GM21390 (cell line): ENCODE measurements at regions not wholly inside any gene's neighbourhood (a gene's known extent, or its start where the extent isn't known, plus 50 kb on each side); places are given as distances from the start of the nearest gene placed in this dataset.

Experiments
- ATAC-seq: cut with Tn5 transposase; IDR thresholded peaks from one replicate; pipeline ENCODE4 v1.9.1; 2021; ENCODE audit not compliant: unreplicated experiment

DNA sequence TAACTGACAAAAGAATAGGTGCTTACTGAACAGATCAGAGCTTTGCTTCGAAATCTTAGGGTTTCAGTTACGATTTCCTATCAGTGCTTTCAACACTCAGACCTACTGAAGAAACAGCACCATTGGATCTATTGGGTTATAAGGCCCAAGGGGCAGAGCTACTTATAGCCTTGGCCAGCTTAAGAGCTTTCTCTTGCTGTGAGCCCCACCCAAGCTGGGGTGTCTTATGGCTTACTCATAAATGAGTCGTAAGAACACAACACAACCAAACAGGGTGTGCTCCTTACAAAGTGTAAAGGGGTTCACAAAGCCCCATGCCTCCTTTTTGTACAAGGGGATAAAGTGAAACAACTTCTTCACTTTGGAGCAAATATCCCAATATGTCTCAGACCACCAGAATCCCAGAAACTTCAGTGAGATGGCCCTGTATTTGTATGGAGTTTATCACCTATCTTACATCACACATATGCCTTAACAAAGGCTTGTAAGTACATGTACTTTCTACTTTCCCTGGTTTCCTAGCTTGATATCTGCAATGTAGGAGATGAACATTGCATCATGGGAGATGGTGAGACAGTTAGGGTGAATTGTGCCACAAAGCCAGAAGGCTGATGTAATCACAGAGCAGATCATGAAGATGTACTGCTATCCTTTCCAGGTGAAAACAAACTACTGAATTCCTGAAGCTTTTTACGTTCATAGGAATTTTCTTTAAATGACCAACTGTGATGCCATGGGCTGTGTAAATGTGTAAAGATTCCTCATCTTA is 115.5 kb upstream of the GLI2 start:
- ATAC-seq = no peak

DNA sequence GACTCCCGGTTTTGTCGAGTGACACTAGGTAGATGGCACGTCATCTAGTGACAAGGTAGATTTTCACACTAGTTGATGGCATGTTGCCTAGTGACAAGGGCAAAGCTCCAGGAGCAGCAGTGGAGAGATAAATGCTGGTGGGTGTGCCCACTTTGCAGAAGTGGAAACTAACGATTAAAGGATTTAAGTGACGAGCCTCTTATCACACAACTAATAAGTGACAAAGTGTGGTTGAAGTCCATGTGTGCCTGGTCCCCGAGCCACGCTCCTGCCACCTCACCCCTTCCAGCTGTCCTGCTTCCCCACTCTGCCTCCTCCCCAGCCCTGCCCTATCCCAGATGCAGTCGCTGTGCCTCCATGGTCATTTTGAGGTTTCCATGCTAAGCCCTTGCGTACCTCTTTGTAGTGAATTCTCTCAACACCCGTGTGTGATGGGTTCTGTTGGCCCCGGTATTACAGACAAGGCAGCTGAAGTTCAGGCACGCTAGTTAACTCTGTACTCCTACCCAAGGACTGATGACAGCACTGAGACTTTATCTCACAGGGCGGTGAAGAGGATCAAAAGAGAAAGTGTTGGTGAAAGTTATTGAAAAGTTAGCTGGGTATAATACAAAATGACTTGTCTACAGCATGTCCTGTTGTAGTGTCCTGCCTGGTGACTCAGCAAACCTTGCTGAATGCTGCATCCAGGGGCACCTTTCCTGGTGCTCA is 113.4 kb upstream of the GLI2 start:
- ATAC-seq = no peak

DNA sequence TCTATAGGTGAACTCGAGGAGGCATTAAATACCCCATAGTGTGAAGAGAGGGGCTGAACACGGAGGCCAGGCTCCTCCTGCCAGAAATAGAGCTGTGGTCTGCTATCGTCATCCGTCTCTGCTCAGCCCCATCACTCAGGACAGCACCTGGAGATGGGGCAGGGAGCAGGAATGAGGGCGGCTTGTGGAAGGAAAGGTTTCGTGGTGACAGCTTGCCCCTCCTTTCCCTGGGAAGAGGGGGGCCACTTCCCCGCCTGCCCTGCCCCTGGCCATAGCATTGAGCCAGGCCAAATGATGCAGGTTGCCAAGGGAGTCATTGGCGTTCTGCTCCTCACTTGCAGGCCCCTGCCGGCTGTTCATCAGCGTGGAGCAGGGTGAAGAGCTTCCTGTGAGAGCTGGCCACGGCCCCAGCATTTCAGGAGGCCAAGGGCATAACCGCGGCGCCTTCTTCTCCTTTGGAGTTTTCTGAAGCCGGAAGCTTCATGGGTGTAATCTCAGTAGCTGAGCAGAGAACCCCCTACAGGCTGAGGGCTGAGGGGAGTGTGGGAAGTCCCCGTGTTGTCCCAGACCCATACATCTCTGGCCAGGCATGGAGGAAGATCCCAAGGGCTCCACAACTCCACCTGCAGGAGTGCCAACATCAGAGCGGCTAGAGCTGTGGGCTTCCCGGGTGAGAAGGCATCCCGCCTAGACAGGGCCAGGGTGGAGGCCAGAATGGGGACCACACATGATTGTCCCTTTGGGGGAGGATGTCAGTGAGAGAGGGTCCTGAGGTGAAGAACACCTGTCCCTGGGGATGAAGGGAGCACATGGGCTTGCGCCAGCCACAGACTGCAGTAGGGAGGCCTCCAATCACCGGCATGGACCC is 112.5 kb upstream of the GLI2 start:
- ATAC-seq = no peak

- ATAC-seq = no peak
These were observed 111.5 kb upstream of the GLI2 start for GRCh38 chr2:120624061-120624737.

DNA sequence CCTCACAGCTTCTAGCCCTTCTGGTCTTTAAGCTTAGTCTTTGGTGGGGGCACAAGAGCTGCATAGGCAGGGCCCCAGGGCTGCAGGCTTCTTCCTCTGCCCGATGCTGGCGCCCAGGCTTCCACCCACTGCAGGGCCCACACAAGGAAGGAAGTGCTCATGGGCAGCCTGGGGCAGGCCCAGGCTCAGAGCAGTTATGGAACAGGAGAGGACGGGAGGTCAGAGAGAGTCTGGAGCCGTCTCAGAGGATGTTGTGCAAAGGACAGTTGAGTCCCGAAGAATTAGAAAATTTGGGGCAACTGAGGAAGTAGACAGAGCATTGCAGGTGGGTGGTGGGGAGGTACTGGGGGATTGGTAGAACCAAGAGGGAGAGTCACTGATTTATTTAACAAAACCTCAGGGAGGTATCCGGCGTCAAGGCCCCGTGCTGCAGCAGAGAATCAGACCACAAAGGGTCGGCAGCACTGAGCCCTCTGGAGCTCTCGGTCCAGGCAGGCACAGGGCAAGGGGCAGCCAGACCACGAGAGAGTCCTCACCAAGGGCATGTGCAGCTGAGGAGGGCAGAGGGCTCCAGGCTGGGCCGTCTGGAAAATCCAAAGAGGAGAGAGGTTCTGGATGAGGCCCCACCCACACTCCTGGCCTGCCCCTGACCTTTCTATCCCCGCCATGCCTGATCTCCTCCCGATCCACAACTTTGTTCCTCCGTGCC is 110.8 kb upstream of the GLI2 start:
- no peak for ATAC-seq

DNA sequence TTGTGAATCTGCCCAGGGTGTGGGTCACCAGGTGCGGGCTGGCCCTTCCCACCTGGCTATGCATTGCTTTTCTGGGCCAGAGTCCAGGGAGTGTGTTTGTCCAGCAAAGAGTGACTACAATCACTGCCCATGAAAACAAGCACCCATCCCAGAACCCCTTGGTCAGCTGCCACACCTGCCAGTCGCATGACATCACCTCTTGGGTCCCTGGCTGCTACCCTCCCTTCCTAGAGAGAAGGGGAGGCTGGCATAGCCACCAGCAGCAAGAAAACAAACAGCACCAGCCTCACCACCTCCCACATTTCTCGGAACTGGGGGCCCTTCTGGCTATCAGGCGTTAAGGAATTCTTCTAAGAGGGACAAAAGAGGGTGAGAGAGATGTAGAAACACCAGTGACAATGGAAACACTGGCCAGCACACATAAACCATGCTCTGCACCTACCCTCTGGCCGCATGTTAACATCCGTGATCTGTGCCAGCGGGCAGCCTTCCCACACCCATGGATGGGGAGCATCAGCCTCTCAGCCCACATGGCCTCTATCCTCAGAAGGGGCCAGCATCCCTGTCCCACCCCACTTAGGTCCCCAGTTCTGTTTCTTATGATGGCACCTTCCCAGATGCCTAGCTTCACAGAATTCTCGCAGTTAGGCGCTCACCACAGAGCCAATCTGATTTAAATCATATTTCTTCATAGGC is 109.7 kb upstream of the GLI2 start:
- no peak for ATAC-seq

DNA sequence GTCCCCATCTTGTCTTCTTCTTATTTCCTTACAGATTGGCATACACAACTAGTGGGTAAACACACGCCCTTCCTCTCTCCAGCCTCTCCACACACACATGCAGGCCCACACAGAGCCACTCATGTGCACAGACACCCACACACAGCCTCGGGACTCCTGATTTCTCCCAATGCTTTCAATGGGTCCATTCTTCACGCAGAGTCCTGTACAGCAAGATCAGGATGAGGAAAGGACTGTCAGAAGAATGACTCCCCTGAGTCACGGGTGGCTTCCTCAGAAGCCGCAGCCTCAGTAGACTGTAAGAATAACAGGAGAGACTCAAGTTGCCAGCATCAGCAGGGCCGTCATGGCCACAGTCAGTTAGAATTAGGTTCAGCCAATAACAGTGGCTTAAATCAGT is 109.1 kb upstream of the GLI2 start:
- no peak for ATAC-seq

GRCh38 chr2:120628248-120628647 is 107.4 kb upstream of the GLI2 start:
- ATAC-seq = no peak

DNA sequence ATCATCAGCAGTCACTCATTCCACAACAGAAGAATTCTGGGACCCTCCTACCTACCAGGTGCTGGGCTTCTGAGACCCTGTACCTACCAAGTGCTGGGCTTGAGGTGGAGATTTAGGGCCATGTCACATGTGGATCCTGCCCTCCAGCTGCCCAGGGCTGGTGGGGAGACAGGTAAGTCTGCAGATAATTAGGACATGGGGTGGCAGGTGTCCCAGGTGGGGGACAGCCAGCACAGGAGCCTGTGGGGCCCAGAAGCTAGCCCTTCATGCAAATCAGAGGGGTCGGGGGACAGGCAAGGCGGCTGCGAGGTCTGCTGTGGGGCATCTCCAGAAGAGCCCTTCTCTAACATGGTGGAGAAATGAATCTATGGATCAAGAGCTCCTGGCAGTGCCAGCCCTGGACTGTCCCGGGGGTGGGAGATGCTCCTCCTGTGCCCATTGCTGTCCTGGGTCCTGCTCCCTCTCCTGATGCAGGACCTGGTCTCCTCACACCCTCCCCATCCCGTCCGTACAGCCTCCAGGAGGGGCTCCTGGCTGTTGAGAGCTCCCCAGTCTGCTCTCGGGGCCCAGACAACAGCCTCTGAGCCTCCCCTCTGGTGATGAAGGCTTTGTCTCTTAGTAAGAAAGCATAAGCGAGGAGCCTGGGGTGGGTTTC is 106.3 kb upstream of the GLI2 start:
- no peak for ATAC-seq

DNA sequence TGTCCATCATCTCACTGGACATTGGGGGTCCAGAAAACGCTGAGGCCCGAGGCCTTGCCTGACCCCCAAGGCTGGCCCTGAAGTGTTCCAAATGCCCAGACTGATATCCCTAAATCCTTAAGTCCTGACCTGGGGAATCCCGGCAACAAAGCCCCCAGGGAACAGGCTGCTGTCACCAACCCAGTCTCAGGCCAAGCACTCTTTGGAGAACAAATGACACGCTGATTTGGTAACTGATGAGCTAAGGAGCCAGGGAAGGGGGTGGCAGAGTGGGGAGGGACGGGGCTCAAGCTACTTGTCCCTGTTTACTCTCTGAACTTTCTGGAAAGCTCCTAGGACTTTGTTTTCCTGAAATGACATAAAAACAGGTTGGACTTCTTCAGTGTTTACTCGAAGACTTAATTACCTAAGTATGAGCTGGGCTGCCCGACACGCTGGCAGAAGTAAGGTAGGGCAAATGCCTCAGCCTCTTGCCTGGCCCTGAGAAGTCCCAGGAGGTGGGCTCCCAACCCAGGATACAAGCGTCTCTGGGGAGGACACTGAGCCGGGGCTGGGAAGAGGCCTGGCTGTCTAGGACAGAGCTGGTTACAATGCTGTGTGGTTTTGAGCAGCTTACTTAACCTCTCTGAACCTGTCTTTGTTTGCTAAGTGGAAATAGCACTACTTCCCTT is 105.5 kb upstream of the GLI2 start:
- ATAC-seq = no peak

- no peak for ATAC-seq
These were observed 104.4 kb upstream of the GLI2 start for GRCh38 chr2:120631236-120631635.

- ATAC-seq = no peak
These were observed 103.9 kb upstream of the GLI2 start for GRCh38 chr2:120631724-120632123.

- ATAC-seq = no peak
These were observed 102.6 kb upstream of the GLI2 start for GRCh38 chr2:120632796-120633646.

- no peak for ATAC-seq
These were observed 101.1 kb upstream of the GLI2 start for GRCh38 chr2:120634533-120634932.

DNA sequence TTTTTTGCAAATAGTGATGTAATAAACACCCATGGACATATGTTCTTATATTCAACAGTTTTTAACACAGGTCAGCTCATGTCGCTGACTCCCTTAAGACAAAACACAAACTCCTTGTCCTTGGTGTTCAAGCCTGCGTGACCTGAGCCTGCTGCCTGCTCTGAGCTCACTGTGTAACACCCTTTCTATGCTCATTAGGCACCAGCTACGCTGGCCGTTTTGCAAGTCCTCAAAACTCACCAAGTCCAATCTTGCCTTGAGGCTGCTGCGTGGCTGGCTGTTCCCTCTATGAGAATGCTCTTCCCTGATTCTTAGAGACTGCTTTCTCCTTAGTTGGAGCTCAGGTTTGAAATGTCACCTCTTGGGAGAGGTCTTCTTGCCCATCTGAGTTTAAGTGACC is 100.5 kb upstream of the GLI2 start:
- no peak for ATAC-seq

GRCh38 chr2:120637847-120638246 is 97.8 kb upstream of the GLI2 start:
- ATAC-seq = no peak

- ATAC-seq = no peak
These were observed 97.2 kb upstream of the GLI2 start for GRCh38 chr2:120638450-120638849.

DNA sequence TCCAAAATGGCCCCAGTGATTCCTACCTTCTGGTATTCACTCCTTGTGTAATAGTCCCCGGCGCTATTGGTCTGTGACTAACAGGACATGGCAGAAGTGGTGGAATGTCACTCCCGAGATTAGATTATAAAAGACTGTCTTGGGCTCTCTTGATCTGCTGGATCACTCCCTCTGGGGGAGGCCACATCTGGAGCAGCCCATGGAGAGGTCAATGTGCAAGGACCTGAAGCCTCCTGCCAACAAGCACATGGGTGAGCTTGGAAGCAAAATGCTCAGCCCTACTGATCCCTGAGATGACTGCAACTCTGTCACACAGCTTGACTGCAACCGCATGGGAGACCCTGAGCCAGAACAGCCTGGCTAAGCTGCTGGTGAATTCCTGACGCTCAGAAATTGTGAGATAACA is 94.3 kb upstream of the GLI2 start:
- no peak for ATAC-seq
